HG02970 (cell line): ENCODE measurements at regions not wholly inside any gene's neighbourhood (a gene's known extent, or its start where the extent isn't known, plus 50 kb on each side); places are given as distances from the start of the nearest gene placed in this dataset.

Source experiments
- ATAC-seq: cut with Tn5 transposase; IDR thresholded peaks from one replicate; pipeline ENCODE4 v1.9.1; 2021; ENCODE audit warnings: mild to moderate bottlenecking, moderate library complexity, moderate number of reproducible peaks; ENCODE audit not compliant: unreplicated experiment, low FRiP score

DNA sequence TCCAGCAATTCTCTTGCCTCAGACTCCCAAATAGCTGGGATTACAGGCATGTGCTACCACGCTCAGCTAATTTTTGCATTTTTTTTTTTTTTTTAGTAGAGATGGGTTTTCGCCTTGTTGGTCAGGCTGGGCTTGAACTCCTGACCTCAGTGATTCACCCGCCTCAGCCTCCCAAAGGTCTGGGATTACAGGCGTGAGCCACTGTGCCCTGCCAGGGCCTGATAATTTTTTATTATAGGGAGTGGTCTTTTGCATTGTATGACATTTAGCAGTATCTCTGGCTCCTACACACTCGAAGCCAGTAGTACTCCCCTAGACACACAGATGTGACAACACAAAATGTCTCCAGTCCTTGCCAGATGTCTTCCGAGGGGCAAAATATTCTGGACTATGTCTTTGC lies 124.0 kb downstream of the DKK1 start:
- ATAC-seq = no peak

GRCh38 chr10:52440612-52441285 lies 126.7 kb downstream of the DKK1 start:
- no peak for ATAC-seq

DNA sequence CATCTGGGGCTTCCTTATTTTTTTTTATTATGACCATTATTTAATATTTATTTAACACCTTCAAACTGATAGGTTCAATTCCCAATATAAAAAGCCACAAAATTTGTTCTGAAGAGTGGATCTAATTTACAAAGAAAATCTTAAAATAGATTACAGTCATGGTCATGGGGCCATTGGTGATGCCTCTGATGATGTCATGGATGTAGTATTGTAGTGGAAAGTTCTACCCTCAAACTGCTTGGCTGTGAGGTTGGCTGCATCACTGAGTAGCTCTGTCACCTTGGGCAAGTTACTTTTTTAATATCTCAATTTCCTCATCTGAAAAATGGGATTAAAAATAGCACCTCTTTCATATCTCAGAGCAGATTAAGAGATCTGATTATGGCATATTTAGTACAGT lies 128.5 kb downstream of the DKK1 start:
- ATAC-seq = no peak

GRCh38 chr10:52443419-52444388 lies 129.6 kb downstream of the DKK1 start:
- ATAC-seq = no peak

DNA sequence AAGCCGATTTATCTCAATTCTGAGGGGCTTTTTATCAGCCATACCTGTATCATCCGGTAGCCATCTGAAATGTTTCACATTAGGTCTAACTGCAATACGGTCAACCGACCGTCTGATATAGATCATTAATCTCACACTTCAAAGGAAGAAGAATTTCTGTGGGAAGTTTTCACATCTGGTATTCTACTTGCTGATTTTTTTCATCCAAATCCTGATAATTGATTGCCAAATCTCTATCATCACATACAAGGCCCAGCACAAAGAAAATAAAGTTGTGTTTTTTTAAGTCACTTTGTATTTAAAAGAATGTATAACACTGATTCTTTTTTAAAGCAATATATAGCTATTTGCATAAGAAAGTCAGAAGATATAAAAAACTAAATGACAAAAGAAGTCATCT lies 132.3 kb downstream of the DKK1 start:
- ATAC-seq = no peak

DNA sequence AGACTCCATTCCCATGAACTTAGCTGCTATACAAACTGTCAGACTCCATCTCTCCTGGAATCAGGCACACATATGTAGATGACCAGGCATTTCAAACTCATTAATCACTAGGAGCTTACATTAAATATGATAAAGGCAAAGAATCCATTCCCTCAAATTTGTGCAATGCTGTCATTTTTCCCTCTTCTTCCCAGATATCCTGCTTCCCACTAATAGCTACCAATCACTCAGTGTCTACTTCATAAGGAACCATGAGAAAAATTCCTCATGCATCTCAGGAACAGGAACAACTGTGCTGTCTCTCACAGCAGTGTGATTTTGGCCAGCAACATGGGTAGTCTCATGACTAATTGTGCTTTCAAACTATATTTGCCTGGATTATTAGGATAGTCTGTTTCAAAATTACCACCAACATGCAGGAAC lies 133.9 kb downstream of the DKK1 start:
- no peak for ATAC-seq

DNA sequence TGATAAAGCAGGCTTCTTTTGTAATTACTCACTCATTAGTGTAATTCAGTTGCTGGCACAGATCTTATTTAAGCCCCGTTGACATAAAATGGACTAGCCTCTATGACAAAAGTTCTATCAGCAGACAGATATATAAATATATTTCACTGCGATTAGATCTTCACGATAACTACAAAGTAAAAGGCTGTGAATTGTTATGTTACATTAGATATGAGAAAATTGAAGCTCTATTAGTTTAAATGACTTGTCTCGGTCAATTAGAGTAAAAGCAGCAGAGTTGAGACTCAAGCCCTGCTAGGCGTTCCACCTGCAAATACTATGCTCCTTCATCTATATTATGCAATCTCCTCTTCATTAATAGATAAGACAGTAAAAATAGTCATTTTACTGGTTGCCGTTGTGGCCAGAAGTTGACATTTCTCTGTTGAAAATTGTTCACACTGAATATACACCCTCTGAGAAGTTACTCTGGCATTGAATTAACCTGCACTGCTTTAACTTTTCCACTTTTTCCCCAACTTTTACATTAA lies 136.7 kb downstream of the DKK1 start:
- ATAC-seq = no peak

DNA sequence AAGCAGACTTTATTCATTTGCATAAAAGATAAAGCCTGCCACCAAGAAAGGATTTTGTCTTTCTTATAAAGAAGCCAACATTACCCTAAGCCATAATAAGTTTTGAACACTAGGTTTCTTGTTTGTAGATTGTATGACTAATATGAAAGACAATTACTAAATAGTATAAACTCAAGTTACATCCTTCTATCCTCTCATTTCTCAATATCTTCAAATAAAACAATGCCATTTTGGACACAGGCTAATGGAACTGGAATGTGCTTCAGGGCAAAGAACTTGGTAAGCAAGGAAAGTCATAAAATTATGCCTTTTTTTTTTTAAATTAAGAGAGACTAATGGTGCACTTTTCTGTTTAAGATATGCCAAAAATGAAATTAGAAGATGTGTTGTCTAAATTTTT lies 137.7 kb downstream of the DKK1 start:
- no peak for ATAC-seq

GRCh38 chr10:52452600-52453493 lies 138.8 kb downstream of the DKK1 start:
- no peak for ATAC-seq

DNA sequence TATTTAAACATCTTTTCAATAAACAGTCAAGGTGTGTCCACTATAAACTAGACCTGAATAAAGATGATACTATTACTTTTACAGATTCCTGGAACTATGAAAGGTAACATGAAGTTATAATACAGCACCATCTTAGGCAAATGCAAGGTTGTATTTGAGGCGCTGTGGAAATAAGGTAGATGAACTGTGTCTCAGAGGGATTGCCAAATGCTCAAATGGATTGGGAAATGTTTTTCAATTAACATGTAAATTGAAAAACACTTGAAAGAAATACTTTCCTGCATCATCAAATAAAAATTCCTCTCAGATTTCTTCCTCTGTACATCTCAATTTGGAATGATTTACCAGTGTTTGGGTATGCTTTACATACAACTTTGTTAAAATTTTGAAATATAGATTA lies 139.4 kb downstream of the DKK1 start:
- ATAC-seq = no peak

DNA sequence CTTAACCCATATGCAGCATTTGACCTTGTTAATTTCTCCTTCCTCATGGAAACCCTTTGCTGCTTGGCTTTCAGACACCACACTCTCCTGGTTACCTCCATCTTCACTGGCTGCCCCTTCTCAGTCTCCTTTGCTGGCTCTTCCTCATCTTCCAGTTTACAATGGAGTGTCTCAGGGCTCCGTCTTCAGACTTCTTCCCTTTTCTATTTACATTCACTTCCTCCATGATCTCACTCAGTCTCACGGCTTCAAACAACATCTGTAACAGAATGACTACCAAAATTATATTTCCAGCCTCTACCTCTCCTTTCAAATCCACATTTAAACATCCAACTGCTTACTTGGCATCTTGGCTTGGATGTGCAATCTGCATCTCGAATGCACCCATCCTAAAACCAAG lies 140.4 kb downstream of the DKK1 start:
- ATAC-seq = no peak

- no peak for ATAC-seq
Observed at GRCh38 chr10:52455098-52455497, 141.0 kb downstream of the DKK1 start.

DNA sequence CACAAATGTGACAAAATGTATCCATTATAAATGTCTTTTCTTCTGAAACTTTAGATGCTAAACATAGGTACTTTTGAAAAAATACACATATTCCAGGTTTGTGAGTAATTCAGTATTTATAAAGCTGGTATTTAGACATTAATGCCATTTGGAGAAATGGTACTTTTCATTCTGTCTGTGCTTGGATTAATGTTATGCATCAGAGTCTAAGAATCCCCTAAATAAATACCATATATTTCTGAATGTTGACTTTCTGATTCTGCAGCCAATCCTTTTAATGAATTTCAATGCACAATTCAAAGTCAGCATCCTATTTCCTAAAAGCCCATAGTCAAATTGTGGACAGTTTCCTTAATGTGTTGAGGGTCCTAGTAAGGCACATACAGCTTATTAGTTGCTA lies 145.0 kb downstream of the DKK1 start:
- ATAC-seq = no peak

DNA sequence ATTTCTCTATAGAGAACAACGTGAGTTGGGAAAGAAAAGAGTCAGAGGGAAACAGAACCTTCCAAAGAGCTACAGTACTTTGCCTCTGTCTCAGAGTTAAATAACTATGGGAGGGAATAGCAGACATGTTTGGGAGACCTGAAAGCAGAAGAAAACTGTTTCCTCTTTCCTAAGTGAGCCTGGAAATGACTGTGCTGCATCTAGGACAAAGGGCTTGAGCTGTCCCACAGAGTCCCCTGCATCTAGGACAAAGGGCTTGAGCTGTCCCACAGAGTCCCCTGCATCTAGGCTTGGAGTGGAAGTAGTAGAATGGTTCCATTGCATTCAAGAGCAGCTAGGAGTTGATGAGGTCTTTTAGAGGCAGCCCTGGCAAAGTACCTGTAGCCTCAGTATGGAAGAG lies 149.7 kb downstream of the DKK1 start:
- ATAC-seq = no peak

- ATAC-seq = no peak
Observed at GRCh38 chr10:52464368-52465124, 150.5 kb downstream of the DKK1 start.

DNA sequence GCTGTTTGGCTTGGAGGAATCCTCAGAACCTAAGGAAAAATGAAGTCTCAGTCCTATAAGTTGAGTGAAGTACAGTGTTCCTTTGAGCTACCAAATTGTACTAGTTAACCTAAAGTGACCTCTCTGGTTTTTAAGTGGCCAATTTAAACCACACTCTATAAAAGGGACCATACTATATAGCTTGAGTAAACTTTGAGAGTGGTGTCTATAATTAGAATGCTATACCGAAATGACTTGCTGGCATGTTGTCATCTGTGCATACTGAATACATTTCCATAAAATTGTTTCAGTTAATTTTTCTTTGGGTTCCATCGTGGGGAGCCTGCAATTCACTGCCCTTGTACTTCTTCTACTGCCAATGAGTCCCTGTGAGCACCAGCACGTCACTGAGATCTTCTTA lies 151.1 kb downstream of the DKK1 start:
- ATAC-seq = no peak

DNA sequence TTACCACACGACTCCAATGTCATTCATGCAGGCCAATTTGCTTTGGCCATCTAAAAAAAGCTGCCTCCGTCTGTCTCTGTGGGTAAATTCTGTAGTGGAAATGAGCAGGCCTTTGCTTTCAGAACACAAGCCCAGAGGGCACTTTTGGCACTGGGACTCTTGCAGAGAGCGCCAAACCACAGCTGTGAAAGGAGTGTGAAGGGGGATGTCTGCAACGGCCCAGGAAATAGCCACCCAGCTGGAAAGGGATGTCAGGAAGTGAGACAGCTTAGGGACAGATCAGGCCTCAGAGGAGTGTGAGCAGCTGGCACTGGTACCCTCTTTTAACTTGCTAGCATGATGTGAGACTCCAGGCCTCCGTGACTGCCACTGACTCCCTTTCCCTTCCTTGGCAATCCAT lies 152.4 kb downstream of the DKK1 start:
- ATAC-seq = no peak

DNA sequence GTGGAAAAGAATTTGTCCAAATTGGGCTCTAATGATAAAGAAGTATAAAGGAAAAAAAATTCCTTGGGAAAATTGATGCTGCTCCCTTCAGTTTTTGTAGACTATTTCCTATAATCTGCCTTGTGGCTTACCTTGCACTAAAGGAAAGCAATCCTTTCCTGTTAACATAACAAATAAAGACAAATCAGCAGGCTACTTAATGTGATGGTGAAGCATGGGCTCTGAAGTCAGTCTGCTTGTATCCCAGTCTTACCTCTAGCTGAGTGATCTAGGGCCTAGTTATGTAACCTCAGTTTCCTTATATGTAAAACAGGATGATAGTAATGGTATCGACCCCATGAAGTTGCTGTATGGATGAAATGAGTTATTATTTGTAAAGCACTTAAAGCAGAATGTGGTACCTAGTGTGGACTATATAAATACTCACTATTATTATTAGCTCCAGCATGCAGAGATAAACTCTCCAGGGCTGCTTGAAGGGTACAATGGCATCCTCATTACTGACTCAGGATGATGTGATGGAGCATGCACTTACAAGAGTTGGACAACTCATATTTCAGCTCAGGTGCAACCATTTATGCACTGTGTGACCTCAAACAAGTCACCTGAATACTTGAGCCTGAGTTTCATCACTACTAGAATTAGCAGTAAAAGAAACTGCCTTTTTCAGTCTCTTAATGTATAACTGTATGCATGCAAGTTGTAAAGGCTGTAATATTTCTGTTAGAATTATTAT lies 156.1 kb downstream of the DKK1 start:
- no peak for ATAC-seq
